Activated CD8-positive, alpha-beta memory T cell treated with anti-CD3 and anti-CD28 coated beads for 4 hours (primary cell): ENCODE measurements at regions not wholly inside any gene's neighbourhood (a gene's known extent, or its start where the extent isn't known, plus 50 kb on each side); places are given as distances from the start of the nearest gene placed in this dataset.

Source experiments
- DNase-seq, 2 donors: peaks; one replicate each; pipeline ENCODE4 v3.0.0-alpha.2; 2020; ENCODE audit warnings: low read depth in 2 of 2

DNA sequence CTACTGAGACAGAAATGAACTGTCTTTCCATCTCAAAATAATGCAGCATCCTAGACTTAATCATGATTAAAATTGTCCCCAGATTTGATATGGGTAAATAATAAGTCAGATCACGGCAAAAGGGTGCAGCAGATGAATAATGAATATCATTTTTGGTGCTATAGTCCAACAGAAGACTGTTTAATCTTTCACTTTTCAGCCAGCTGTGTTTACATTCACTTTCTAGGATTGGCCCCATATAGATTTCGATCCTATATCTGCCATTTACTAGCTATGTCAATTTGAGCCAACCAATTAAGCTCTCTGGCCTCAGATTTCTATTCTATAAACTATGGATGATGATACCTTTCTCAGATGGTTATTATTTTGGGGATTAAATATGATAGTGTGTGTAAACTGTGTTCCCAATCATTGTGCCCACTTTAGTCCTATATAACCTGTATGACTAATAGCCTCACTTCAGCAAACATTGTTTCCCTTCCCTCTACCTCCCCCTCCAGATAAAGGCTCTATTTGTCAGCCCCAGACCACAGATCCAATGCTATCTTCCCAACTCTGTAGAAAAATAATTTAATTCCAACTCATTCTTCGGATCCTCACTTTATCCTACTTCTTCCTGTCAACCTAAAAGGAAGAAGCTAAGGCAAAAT is 53.6 kb upstream of the NT5E start:
- DNase-seq = no peak

DNA sequence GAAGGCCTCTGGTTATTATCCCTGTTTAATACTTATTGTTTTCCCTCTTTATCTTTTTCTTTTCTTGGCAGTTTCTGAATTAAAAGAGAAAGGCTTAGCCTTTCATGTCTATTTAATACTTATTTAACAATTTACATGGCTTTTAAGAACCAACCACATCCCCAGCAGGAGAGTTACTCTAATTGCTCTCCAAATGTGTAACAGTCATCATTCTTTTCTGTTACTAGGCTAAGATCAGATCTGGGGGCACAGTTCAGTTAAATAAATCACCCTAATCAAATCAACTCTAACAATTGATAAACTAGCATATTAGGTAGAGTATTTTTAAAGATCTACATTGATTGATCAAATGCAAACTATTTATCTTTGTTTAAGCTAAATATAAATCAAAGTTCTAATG is 54.1 kb upstream of the NT5E start:
- DNase-seq = no peak

DNA sequence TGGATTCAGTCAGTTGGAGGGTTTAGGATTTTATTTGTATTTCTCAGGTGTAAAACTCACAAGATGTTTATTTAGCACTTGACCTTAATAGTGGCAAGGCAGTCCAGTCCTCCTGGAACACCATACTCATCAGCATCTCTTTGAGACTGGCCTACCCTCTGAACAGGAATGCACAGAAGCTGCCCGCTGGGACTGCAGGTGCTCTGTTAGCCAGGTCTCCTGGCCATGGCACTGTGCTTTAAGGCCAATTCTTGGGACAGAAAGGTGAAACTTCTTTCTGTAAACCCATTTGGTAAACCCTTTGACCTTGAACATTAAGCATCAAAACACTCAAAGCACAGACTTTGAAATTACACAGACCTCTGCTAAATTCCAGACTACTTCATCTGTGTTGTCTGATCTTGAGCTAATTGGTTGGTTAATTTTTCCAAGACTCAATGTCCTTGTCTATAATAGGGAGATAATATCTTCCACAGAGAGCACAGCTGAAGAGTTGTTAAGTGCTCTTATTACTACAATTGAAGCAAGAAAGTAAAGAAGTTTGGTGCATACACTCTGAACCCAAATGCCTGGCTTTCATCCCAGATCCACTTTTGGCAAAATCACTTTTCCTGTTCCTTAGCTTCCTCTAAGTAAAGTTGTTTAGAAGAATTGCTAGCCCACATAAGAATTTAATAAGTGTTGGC is 54.9 kb upstream of the NT5E start:
- DNase-seq = no peak

DNA sequence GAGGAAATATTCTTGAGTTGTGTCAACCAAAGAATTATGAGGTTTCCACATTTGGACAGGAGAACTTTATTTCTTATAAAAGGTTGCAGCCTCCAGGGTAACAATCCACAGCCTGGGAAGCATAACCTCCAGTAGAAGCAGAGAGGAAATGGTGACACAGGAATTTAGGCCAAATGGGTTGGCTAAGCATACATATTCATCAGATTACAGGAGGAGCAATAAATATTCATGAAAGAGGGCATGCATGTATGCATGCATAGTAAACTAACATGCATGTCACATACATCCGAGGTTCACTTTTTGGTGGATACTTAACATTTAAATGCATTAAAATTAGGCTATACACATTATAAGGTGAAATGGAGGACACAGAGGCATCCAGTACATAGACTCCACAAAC is 55.7 kb upstream of the NT5E start:
- no peak for DNase-seq

DNA sequence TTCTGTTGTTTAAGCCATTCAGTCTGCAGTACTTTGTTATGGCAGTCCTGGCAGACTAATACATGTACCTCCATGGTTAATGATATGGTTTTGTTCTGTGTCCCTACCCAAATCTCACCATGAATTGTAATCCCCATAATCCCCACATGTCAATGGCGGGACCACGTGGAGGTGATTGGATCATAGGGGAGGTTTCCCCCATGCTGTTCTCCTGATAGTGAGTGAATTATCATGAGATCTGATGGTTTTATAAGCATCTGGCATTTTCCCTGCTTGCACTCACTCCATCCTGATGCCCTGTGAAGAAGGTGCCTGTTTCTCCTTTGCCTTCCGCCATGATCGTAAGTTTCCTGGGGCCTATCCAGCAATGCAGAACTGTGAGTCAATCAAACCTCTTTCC is 57.5 kb upstream of the NT5E start:
- no peak for DNase-seq

DNA sequence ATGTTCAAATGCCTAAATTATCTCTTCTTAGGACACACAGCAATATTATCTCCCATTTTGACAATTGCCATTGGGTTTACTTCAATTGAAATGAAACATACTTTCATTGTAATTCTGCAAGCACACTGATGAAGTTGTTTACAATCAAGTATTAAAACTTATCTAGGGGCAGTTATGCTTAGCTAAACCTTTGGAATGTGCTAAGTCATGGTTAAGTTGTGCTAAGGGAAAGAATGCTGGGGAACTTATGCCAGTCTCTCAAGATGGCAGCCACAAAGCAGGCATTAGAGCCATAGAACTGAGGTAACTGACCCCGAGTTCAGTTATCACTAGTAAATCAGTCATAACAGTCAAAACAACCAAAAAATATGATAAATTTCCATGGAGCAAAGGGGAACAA is 59.1 kb upstream of the NT5E start:
- DNase-seq = no peak

DNA sequence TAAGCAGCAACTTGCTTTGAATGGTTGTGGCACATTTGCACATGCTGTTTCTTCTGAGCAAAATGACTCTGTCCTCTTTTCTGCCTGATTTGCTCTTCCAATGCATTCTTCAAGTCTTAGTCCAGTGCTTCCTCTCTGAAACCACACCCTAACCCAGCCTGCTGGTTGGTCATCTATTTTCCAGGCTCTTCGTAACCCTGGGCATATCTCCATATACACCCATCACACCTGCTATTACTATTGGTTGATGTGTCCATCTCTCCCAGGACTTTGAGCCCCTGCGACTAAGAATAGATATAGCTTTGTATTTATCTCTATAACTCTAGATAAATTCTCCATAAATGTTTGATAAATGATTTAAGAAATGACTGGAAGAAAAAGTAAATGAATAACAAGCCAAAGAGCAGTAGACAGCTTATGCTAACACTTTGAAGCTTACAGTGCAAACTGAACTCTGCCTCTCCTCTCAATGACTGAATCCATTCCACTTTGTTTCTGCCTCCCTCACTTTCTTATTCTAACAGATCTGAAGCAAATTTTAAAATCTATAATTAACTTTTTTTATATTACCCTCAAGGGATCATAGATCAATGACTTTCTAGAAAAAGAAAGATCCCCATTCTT is 59.7 kb upstream of the NT5E start:
- no peak for DNase-seq

DNA sequence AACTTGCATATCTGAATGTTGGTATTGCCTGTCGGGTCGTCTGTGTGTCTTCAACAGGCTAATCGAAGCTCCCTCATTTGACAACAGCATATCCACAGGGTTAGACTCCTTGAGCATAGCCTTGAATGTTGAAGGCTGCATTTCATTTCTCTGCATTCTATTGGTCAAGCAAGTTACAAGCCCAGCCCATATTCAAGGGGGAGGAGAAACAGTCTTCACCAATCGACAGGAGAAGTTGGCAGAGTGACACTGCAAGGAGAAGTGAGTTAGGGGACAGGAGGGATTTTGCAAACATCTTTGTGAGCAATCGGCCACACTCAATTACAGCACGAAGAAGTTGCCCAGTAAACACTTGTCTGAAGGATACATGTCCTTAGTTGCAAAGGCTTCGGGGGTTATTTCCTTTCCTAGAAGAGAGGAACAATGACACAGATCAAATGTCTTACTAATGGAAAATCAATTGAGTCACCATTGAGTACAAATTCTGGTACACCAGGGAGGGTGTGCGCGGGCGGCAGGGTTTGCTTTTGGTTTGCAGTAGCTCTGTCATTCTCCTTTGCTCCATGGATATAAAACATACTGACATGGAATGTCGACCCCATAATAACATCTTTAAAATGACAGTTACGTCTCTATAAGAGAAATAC is 60.6 kb upstream of the NT5E start:
- DNase-seq = no peak

DNA sequence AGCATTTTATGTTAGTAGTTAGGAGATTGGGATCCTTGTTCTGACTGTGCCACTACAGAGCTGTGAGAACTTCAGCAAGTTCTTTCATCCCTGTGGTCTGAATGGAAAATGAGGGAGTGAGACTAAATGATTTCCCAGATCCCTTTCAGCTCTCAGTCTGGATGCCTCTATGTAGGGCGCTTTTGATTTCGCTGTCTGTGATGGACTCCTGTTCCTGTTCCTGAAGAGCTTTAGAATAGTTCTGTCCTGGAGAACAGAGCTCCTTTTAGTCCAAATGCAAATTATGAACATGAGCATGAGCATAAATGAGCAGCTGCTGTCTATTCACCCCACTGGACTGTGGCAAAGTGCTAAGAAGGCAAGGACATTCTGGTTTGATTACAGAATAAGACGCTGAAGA is 61.4 kb upstream of the NT5E start:
- no peak for DNase-seq

DNA sequence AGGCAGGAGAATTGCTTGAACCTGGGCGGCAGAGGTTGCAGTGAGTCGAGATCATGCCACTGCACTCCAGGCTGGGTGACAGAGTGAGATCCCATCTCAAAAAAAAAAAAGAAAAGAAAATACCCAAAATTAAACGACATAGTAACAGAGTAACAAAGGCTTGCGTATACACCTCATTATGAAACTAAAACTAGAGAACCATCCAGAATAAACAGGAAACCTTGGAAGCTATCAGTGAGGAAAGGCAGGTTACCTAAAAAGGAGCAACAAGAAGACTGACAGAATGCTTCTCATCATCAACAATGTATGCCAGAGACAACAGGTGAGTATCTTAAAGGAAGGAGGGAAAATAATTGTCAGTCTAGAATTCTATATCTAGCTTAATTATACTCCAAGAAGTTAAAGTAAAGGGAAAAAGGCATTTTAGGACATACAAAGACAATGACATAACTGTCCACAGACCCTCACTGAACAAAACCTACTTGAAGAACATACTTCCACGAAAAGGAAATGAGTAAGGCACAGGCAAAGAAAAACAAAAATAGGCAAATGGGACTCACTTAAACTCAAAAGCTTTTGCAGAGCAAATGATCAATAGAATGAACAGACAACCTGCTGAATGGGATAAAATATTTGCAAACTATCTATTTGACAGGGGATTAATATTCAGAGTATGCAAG is 64.1 kb upstream of the NT5E start:
- no peak for DNase-seq

DNA sequence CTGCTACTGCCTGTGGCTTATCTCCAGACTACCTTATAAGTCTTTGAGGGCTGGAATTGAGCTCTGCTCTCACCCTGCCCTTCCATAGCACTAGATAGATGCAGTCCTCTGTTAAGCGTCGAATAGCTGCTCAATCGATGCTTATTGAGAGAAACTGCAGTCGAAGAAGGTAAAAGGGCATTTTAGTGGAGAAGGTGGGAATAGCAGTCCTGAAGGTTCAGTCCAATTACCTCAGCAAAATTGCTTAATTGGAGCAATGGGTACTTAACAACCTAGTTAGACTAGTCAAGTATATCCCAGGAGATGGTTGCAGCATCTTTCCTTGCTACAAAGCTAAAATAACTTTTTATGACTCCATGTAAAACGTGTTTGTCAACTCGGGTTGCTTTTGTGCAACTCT is 66.8 kb upstream of the NT5E start:
- DNase-seq = no peak

DNA sequence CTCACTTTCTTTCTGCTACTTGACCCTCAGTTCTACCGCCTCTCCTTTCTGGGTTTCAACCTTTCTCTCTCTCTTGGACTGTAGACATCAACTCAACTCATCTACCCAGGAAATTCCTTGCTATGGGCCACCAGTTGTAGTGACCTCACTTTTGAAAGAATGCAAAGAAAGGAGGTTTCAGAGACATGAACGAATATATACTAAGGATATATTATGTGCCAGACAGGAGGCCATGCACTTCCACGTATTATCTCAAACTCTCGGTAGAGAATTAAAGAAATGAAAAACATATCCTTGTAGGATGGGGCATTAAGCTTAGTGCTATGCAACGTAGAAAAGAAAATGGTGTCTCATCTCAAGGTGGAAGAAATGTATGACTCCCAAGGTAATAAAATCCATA is 67.3 kb upstream of the NT5E start:
- DNase-seq = no peak

DNA sequence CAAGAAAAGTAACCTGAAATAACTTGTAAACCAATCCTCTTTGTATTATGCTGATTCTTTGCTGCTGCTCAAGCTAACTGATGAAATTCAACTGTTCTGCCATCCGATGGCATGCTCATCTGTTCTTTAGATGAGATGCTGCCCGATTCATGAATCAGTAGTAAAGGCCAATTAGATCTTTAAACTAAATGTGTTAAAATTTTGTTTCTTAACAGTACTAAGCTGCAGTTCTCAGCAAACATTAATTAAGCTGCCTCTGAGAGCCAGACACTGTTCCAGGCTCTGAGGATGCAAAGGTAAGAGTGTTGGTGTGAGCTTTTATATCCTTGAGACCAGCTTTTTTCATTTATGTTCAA is 77.0 kb upstream of the NT5E start:
- DNase-seq = no peak

DNA sequence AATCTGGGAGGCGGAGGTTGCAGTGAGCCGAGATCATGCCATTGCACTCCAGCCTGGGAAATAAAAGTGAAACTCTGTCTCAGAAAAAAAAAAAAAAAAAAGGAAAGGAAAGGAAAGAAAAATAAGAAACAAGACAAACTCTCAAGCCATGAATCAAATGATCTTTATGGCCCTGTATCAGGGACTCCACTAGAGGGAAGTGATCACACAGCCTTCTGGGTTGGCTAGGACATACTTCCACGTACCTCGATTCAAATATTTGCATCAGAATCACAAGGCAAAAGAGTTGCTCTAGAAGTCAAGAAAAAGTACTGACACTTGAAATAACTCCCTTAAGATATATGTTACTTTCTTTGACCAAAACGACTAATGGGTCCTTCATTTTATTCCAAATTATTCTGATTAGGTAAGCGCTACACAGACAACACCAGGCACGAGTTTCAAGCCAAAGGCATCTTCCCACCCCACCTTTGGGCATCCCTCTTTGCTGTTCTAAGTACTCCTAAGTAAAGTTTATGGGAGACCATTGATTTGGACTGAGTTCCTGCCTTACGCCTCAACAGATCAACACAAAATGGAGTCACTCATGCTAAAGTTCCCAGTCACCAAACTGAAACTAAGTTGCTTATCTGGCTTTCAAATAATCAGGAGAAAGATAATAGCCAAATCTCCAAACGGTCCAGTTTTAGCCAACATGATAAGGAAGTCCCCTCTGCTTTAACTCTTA is 77.5 kb upstream of the NT5E start:
- DNase-seq = no peak

DNA sequence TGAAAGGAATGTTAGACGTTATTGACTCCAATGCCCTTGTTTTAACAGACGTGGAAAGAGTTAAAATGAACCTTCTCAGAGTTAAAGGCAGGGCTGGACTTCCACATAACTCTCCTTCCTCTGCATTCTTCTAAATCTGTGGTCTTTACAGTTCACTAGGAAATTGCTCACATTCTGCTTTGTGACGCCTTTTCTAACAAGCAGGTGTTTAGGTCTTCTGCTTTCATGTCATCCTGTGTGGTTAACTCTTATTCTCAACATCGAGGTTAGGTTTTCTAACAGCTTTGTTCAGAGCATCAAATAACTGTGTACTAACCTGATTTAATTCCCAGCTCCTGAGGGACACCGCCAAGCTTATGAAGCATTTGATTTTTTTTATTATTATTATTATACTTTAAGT is 81.3 kb upstream of the NT5E start:
- DNase-seq = no peak

DNA sequence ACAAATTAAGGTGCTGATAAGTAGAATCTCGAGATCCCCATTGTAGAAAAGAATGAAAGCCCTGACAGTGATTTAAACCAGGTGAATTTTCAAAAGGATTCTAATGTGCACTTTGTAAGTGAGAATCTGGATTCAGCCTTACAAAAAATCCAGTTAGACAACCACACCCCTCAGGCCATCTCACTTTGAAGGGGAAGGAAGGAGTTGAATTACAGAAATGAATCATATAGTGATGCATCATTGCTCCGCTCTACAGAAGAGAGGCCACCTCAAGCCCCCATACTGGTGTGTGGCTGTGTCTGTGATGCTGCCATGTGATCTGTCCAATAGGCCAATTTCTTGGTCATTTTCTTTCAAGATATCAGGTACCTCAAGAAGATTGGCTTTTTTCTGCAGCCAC is 85.5 kb upstream of the NT5E start:
- DNase-seq = no peak

DNA sequence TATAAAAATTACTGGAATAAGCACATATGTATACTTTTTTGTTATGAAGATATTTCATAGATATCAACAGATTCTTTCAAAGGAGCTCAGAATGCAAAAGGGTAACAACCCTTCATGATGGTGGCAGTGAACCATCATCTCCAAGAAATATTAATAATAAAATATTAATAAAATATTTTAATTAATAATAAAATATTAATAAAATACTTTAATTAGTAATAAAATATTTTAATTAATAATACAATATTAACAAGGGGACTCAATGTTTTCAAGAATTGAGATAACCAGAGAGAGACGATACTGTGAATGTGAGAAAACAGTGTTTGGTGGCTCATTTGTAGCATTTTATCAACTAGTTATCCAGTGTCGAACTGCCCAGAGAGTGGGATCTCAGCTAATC is 86.0 kb upstream of the NT5E start:
- no peak for DNase-seq

DNA sequence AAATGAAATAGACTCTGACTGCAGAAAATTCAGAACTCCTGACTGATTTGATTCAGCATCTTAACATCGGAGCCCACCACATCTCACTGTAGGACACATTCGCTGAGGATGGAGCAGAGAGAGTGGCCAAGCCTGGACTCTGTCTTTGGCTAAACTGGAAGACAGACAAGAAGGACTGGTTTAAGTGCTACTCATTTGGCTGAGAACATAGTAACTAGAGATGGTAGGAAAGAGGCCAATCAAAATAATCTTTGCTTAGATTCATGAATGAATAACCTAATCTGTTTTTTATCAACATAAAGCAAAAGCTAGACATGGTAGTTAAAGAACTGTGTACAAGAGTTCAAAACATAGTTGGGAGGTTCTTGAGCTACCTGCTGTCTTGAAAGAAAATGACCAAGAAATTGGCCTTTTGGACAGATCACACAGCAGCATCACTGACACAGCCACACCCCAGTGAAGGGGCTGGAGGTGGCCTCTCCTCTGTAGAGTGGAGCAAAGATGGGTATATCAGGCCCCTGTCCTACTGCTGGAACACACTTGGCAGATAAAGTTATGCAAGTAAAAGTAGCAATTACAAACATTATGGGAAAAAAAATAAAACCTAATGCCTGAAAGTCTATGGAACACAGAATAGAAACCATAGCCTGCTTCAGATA is 87.1 kb upstream of the NT5E start:
- DNase-seq = no peak

DNA sequence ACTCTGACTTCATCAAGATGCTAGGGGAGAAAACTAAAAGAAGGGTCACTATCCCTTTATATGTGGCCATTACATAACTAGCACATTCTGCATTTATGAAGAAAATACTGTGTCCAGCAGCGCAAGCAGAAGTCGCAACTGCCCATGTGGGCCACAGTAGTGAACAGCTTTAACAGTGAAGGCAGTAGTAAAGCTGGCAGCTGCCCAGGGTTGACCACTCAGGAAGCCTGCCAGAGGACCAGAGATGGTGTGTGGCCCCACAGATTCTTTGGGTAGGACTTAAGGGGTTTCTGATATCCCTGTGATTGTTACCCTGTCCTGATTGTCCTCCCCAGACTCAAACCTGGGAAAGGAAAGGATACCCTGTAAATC is 88.3 kb upstream of the NT5E start:
- DNase-seq = no peak

DNA sequence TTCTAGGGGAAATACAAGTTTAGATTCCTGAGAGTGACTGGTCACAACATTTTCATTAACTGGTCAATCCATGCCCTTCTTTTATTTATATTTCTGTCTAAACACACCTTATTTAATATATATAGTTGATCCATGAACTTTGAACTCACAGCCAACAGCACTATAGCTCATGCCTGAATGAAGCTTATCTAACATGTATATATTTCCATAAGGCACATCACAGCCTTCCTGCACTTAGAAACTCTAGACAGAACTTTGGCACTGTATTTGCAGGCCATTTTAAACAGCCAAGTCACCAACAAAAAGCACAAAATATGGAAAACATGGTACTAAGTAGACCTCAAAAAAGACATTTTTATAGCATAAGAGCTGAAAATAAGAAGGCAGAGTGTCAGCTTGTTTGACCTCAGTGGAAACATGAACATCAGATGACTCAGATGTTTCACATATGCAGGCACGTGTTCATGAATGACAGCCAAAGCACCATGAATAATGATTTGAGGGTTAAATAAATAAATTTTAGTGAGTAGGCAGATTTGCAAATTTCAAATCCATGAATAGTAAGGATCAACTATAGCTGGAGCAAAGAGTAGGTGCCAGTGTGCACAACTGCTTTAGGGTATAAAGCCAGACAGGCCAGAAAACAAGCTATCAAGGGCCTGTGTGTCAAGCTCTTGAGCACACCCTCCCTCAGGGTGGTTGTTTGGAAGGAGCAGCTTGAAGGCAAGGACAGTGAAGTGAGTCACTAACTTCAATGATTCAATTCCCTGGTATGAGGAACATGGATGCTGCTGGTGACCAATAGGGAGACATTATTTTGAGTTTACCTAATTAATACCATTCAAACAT is 88.9 kb upstream of the NT5E start:
- DNase-seq = no peak
